H1 (cell line): ENCODE measurements at regions not wholly inside any gene's neighbourhood (a gene's known extent, or its start where the extent isn't known, plus 50 kb on each side); places are given as distances from the start of the nearest gene placed in this dataset.

ENCODE experiments used
- CHD1 ChIP-seq: IDR thresholded peaks from 2 replicates; pipeline ENCODE4 v1.6.1; 2012; ENCODE audit warnings: low read depth, low read length, improper control_type of control experiment
- KDM1A ChIP-seq: fragments of 200-600, 300-600 bp; sonication (generic); IDR thresholded peaks from 2 replicates; pipeline ENCODE4 v1.7.1; 2016; ENCODE audit warnings: mild to moderate bottlenecking, low read length, borderline replicate concordance
- MAFK ChIP-seq: IDR thresholded peaks from 2 replicates; pipeline ENCODE4 v1.6.1; 2012; ENCODE audit warnings: low read depth, mild to moderate bottlenecking, improper control_type of control experiment, low read length
- SUZ12 ChIP-seq: fragments of 200-600 bp; sonication (generic); IDR thresholded peaks from 2 replicates; pipeline ENCODE4 v1.6.1; 2012; ENCODE audit warnings: mild to moderate bottlenecking, inconsistent platforms, low read length, moderate library complexity, mixed read lengths

DNA sequence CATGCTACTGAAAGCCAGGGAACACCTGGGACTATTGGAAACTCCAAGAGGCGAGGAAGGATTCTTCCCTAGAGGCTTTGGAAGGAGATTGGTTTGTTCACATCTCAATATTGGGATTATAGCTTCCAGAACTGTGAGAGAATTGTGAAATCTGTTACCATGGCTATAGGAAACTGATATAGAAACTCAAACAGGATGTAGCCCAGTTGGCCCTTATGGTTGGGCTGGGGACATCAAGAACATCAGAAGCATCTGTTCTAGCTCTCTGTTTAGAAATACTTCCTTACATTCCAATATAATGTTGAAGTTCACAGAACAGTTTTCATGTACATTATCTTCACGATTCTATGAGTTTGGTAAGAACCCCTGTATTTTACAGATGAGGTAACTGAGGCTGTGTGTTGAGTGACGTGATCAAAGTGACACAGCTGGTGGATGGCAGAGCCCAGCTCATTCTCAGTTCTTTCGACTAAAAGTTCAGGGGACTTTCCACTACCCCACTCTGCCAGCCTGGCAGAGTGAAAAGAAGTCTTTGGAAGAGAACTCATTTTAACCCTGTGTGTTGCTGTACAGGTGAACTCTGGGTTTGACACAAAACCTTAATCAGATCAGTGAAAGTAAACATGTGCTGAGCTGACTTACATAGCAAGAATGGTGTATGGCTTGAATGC, 183.0 kb downstream of the GBA3 start (continued):
- TF ChIP-seq KDM1A: no peak
- TF ChIP-seq CHD1: no peak
- no peak for TF ChIP-seq MAFK
- no peak for TF ChIP-seq SUZ12
